Activated naive CD4-positive, alpha-beta T cell treated with anti-CD3 and anti-CD28 coated beads, Interleukin-2, amount 50 U/mL, for 24 hours (primary cell): ENCODE measurements at regions not wholly inside any gene's neighbourhood (a gene's known extent, or its start where the extent isn't known, plus 50 kb on each side); places are given as distances from the start of the nearest gene placed in this dataset.

Experiments
- H3K27ac Mint-ChIP-seq: one replicate; pipeline ENCODE4 v1.8.0; 2021; ENCODE audit warnings: mild to moderate bottlenecking, mixed read lengths
- H3K27me3 Mint-ChIP-seq: one replicate; pipeline ENCODE4 v1.8.0; 2021; ENCODE audit warnings: mixed read lengths
- H3K36me3 Mint-ChIP-seq: one replicate; pipeline ENCODE4 v1.8.0; 2021; ENCODE audit warnings: mixed read lengths
- H3K4me1 Mint-ChIP-seq: one replicate; pipeline ENCODE4 v1.8.0; 2021; ENCODE audit warnings: mixed read lengths
- H3K4me3 Mint-ChIP-seq: one replicate; pipeline ENCODE4 v1.8.0; 2021; ENCODE audit warnings: mild to moderate bottlenecking, mixed read lengths
- H3K9me3 Mint-ChIP-seq: one replicate; pipeline ENCODE4 v1.8.0; 2021; ENCODE audit warnings: mixed read lengths

DNA sequence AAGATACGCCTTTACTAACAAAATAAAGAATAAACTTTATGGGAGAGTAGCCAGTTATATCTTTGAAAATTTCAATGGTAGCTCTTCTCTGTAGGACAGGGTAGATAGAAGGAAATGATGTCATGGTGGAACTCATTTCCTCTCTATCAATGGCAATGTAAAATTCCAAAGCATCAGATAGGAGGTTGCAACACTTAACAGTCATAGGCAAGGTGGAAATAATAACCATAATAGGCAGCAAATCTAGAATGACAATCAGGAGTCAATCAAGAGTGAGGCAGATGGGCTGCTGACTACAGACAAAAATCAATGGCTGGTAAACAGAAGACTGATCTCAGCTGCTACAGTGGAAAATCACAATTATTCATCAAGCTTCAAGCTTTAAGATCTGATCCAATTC is 53.9 kb upstream of the TET2 start:
- H3K36me3 Mint-ChIP-seq: peaks cover 5% of the 10 kb centered on the region
- no peaks in the 10 kb centered on the region for H3K4me1 Mint-ChIP-seq
- no peak overlapping the region for H3K4me3 Mint-ChIP-seq
- H3K9me3 Mint-ChIP-seq: peaks cover 37% of the 10 kb centered on the region
- H3K27me3 Mint-ChIP-seq: peaks cover 5% of the 10 kb centered on the region
- no peak overlapping the region for H3K27ac Mint-ChIP-seq

GRCh38 chr4:105093975-105094374 is 52.7 kb upstream of the TET2 start:
- Mint-ChIP-seq H3K9me3 (peaks cover 44% of the 10 kb centered on the region), H3K27ac (no peak overlapping the region), H3K4me3 (no peak overlapping the region), H3K4me1 (no peaks in the 10 kb centered on the region), H3K27me3 (peaks cover 5% of the 10 kb centered on the region), H3K36me3 (peaks cover 6% of the 10 kb centered on the region)
